ENCODE measurements at regions not wholly inside any gene's neighbourhood (a gene's known extent, or its start where the extent isn't known, plus 50 kb on each side); places are given as distances from the start of the nearest gene placed in this dataset.
"Not testable (repeated sequence)": the region's sequence is repeated elsewhere in the genome, so short reads cannot be mapped to it uniquely, and the experiment has no call there.

- DNase-seq = no peak
Measured at GRCh38 chr6:11425876-11426275, 111.7 kb upstream of the TMEM170B start.

GRCh38 chr6:11425431-11425871 lies 112.1 kb upstream of the TMEM170B start:
- DNase-seq = no peak

- no peak for DNase-seq
Measured at GRCh38 chr6:11424395-11425034, 113.0 kb upstream of the TMEM170B start.

- DNase-seq = no peak
Measured at GRCh38 chr6:11423667-11424066, 113.9 kb upstream of the TMEM170B start.

- no peak for DNase-seq
Measured at GRCh38 chr6:11423072-11423471, 114.5 kb upstream of the TMEM170B start.

- no peak for DNase-seq
Measured at GRCh38 chr6:11419763-11420453, 117.6 kb upstream of the TMEM170B start.

GRCh38 chr6:11418290-11418905 lies 119.2 kb upstream of the TMEM170B start:
- DNase-seq = no peak

- DNase-seq = no peak
Measured at GRCh38 chr6:11416936-11417576, 120.5 kb upstream of the TMEM170B start.

- not testable (repeated sequence) for DNase-seq
Measured at GRCh38 chr6:11416099-11416935, 121.2 kb upstream of the TMEM170B start.

- DNase-seq = no peak
Measured at GRCh38 chr6:11415557-11415956, 122.0 kb upstream of the TMEM170B start.

- no peak for DNase-seq
Measured at GRCh38 chr6:11414176-11414963, 123.2 kb upstream of the TMEM170B start.

- no peak for DNase-seq
Measured at GRCh38 chr6:11413728-11414127, 123.8 kb upstream of the TMEM170B start.

GRCh38 chr6:11413117-11413687 lies 124.3 kb upstream of the TMEM170B start:
- no peak for DNase-seq

- no peak for DNase-seq
Measured at GRCh38 chr6:11412616-11413015, 124.9 kb upstream of the TMEM170B start.

- no peak for DNase-seq
Measured at GRCh38 chr6:11412011-11412424, 125.5 kb upstream of the TMEM170B start.

- DNase-seq = no peak
Measured at GRCh38 chr6:11411593-11411992, 126.0 kb upstream of the TMEM170B start.

GRCh38 chr6:11410539-11411307 lies 126.8 kb upstream of the TMEM170B start:
- no peak for DNase-seq

GRCh38 chr6:11409371-11409770 lies 128.2 kb upstream of the TMEM170B start:
- DNase-seq = no peak

- DNase-seq = no peak
Measured at GRCh38 chr6:11407414-11407813, 130.1 kb upstream of the TMEM170B start.

GRCh38 chr6:11404838-11405237 lies 132.7 kb upstream of the TMEM170B start:
- DNase-seq = no peak

GRCh38 chr6:11404081-11404480 lies 133.5 kb upstream of the TMEM170B start:
- DNase-seq = no peak
